NCI-H2171 treated with DMSO at 0.1 percent for 48 hours (cell line): ENCODE measurements at regions not wholly inside any gene's neighbourhood (a gene's known extent, or its start where the extent isn't known, plus 50 kb on each side); places are given as distances from the start of the nearest gene placed in this dataset.
A peak's percentile ranks its signal among the peaks of the same experiment; 100 is the strongest.
"Not testable (repeated sequence)": the region's sequence is repeated elsewhere in the genome, so short reads cannot be mapped to it uniquely, and the experiment has no call there.

ENCODE experiments used
- DNase-seq: peaks from one replicate; lab custom pipeline; 2025; lab: John Stamatoyannopoulos, UW

DNA sequence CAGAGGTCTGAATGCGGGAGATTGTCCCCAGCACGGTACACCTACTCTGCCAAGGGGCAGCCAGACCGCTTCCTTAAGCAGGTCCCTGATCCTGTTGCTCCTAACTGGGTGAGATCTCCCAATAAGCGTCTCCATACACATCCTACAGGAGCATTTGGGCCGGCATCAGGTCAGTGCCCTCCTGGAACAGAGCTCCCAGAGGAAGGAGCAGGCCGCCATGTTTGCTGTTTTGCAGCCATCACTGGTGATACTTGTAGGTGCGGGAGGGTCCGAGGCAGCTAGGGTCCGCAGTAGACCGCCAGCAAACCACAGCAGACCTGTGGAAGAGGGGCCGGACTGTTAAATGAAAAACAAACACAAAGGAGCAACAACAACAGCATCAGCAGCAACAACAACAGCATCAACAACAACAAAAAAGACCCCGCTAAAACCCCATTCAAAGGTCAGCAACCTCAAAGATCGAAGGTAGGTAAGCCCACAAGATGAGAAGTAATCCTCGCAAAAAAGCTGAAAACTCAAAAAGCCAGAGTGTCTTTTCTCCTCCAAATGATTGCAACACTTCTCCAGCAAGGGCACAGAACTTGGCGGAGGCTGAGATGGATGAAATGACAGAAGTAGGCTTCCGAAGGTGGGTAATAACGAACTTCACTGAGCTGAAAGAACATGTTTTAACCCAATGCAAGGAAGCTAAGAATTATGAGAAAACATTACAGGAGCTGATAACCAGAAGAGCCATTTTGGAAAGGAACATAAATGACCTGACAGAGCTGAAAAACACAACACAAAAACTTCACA lies 79.0 kb upstream of the CDH7 start:
- DNase-seq = no peak

- DNase-seq = not testable (repeated sequence)
Measured at GRCh38 chr18:65670145-65670544, 80.7 kb upstream of the CDH7 start.

GRCh38 chr18:65661391-65661790 lies 89.4 kb upstream of the CDH7 start:
- DNase-seq = peak; percentile 18

- no peak for DNase-seq
Measured at GRCh38 chr18:65659912-65660311, 90.9 kb upstream of the CDH7 start.

- no peak for DNase-seq
Measured at GRCh38 chr18:65659312-65659711, 91.5 kb upstream of the CDH7 start.

DNA sequence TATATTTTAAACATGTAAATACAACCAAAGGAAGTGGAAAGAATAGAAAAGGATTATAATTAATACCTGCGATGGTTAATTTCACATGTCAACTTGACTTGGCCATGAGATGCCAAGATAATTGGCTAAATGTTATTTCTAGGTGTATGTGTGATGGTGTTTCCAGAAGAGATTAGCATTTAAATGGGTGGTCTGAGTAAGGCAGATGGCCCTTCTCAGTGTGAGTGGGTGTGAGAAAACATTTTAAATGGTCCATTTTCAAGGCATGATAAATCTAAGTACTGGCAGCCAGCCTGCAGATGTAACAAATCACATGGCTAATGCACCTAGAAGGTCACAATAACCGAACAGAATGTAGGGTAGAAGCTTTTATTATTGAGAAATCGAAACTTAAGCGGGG lies 99.6 kb upstream of the CDH7 start:
- DNase-seq = peak; percentile 14

DNA sequence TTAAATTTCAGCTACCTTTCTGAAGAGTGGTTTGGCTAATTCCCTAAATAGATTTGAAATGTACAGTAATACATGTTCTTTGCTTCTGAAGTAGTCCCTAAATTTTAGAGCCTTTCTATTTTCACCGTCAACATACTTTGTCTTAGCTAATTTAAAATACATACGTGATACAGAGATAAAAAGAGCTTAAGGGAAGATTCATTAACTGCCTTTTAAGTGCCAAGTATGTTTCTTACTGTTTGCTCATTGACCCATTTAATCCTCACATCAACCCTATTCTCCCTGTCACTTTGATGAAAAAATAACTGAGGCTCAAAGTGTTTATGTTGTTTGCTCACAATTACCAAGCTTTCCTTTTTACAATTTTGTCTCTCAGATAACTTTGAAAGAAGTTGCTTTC lies 118.6 kb upstream of the CDH7 start:
- no peak for DNase-seq

GRCh38 chr18:65631766-65632165 lies 119.0 kb upstream of the CDH7 start:
- no peak for DNase-seq

DNA sequence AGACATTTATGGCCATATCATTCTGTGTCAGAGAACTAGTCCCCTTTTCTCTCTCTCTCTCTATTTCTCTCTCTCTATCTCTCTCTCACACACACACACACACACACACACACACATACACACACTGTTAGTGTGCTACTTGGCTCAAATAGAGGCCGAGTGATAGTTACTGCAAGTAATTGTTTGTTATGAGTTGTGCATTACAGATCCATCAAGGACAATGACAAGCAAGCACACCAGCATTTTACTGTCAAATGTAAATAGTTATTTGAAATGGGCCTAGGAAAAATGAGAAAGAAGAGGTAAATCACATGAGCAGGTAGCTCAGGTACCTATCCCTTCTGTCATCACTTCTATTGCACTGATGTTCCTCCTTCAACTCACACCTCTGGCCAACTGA lies 122.4 kb upstream of the CDH7 start:
- DNase-seq = no peak

DNA sequence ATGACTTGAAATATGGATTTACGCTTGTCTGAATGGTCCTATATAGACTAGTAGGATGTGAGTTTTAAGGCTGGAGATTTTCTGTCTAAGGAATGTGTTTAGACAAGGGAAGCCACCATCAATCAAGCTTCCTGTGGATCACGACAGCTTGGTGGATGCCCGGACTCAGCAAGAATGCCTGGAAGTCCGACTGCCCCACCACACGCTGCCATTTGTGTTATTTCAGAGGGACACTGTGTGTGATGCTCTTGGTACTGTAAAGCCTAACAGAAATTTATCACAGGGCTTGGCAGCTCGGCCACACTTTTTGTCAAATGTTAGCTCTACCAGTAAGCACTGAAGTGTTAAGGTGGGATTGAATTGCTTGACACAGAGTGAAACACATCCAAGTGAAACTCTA lies 127.1 kb upstream of the CDH7 start:
- no peak for DNase-seq

GRCh38 chr18:65622436-65622835 lies 128.4 kb upstream of the CDH7 start:
- no peak for DNase-seq

- DNase-seq = no peak
Measured at GRCh38 chr18:65620076-65620696, 130.6 kb upstream of the CDH7 start.

DNA sequence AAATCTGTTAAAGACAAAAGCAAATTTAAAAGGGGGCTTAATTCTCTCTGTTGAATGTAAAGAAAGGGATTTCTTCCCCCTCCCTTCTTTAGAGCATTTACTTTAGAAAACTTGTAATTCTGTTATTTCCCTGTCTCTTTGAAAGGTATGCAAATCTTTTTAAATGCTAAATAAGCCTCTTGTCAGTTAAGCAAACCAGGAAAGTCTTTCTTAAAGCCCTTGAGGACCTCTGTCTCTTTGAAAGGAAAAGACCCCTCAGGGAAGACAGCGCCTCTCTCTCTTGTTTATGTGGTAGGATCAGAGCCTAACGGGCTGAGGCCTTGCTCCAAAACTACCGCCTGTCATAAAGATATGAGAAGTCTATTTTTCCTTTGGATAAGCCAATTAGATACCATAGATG lies 139.9 kb upstream of the CDH7 start:
- DNase-seq = no peak

DNA sequence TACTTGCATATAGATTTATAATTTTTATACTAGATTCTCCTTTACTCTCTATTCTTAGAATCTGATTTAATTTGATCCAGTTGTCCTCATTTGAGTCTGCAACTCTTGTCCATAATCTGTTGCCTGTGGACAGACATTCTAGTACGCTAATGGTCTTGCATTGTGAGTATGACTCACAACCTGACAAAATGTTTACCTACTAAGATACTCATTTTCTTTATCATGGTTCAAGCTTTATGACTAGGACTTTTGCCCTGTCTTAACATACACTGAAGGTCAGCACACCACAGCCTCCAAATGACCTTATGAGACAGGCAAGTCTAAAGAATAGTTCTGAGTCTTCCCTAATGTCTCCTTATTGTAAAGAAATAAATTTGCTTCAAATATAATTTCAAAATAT lies 142.3 kb upstream of the CDH7 start:
- DNase-seq = no peak

- no peak for DNase-seq
Measured at GRCh38 chr18:65607161-65607560, 143.7 kb upstream of the CDH7 start.

DNA sequence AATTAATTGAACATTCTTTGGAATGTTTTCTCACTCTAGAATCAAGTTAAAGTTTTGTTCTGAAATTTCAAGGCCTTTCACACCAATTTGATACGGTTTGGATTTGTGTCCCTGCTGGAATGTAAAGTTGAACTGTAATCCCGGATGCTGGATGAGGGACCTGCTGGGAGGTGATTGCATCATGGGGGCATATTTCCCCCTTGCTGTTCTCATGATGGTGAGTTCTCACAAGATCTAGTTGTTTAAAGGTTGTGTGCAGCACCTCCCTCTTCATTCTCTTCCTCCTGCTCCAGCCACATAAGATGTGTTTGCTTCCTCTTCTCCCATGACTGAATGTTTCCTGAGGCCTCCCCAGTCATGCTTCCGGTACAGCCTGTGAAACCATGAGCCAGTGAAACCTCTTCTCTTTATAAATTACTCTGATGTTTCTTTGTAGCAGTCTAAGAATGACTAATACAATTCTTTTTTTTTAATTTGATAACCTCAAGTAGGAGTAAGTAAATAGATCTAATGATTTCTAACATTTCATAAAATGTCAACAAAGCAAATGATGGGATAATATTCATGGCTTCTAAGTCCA lies 144.2 kb upstream of the CDH7 start:
- DNase-seq = no peak

- DNase-seq = not testable (repeated sequence)
Measured at GRCh38 chr18:65605352-65605751, 145.5 kb upstream of the CDH7 start.

GRCh38 chr18:65601775-65602174 lies 149.0 kb upstream of the CDH7 start:
- DNase-seq = no peak

DNA sequence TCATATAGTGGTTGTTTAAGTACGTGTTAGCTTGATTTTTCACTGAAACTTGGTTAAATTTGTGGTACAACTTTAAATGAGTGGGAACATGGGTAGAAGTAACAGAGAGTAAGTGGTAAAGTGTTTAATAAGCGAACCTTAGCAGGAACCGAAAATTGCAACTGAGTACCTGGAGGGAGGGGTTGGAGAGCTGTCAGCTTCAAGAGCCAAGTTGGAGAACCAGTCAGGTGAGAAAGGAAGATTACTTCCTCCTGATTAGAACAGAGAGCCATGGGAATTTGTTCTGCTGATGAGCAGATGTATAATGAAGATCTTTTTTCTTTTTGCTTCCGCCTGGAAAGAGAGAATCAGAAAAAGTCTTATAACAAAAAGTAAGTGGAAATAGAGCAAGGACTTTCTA lies 158.4 kb upstream of the CDH7 start:
- peak; percentile 86 for DNase-seq

GRCh38 chr18:65587491-65587890 lies 163.3 kb upstream of the CDH7 start:
- no peak for DNase-seq

DNA sequence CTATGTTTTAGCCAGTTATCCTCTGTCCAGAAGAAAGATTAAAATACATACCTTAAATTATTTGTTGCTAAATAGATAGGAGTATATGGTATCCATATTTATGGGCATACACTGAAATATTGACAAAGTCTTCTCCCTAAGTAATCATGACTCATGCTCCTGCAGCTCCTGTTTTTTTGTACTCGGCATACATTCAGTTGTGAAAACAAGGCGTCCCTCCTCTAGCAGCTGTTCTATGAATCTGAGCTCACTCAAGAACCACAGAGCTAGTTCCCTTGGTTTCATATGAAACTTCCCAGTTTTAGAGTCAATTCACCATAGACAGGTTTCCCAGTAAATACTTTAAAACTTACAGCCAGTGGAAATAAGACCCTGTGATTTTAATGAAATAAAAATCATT lies 168.7 kb upstream of the CDH7 start:
- not testable (repeated sequence) for DNase-seq

GRCh38 chr18:65568866-65569265 lies 181.9 kb upstream of the CDH7 start:
- no peak for DNase-seq

GRCh38 chr18:65567372-65567771 lies 183.4 kb upstream of the CDH7 start:
- peak; percentile 79 for DNase-seq
